Stimulated activated CD4-positive, alpha-beta T cell treated with anti-CD3 and anti-CD28 coated beads, Interleukin-4, amount 100 ng/mL, for 48 hours (primary cell): ENCODE measurements at regions not wholly inside any gene's neighbourhood (a gene's known extent, or its start where the extent isn't known, plus 50 kb on each side); places are given as distances from the start of the nearest gene placed in this dataset.

ENCODE experiments used
- DNase-seq, 2 donors: peaks; one replicate each; pipeline ENCODE4 v3.0.0-alpha.2; 2020; ENCODE audit warnings: low read depth in 2 of 2

- DNase-seq, result no peak
These were observed 494.8 kb upstream of the NRXN1 start for GRCh38 chr2:51526766-51527165.

GRCh38 chr2:51516667-51517066 lies 484.7 kb upstream of the NRXN1 start:
- no peak for DNase-seq

GRCh38 chr2:51511002-51511401 lies 479.1 kb upstream of the NRXN1 start:
- DNase-seq, result no peak

GRCh38 chr2:51510303-51510702 lies 478.4 kb upstream of the NRXN1 start:
- no peak for DNase-seq

GRCh38 chr2:51505533-51505932 lies 473.6 kb upstream of the NRXN1 start:
- no peak for DNase-seq

GRCh38 chr2:51490576-51491234 lies 458.8 kb upstream of the NRXN1 start:
- DNase-seq, result no peak

GRCh38 chr2:51484605-51485004 lies 452.7 kb upstream of the NRXN1 start:
- no peak for DNase-seq

GRCh38 chr2:51483720-51484119 lies 451.8 kb upstream of the NRXN1 start:
- DNase-seq, result no peak

- no peak for DNase-seq
These were observed 440.9 kb upstream of the NRXN1 start for GRCh38 chr2:51472783-51473182.

- DNase-seq, result no peak
These were observed 440.4 kb upstream of the NRXN1 start for GRCh38 chr2:51472300-51472699.

GRCh38 chr2:51469102-51469501 lies 437.2 kb upstream of the NRXN1 start:
- no peak for DNase-seq

- DNase-seq, result no peak
These were observed 433.4 kb upstream of the NRXN1 start for GRCh38 chr2:51465326-51465725.

GRCh38 chr2:51454177-51454576 lies 422.2 kb upstream of the NRXN1 start:
- no peak for DNase-seq

- no peak for DNase-seq
These were observed 417.0 kb upstream of the NRXN1 start for GRCh38 chr2:51448911-51449310.

- no peak for DNase-seq
These were observed 409.9 kb upstream of the NRXN1 start for GRCh38 chr2:51441786-51442185.

- DNase-seq, result no peak
These were observed 392.5 kb upstream of the NRXN1 start for GRCh38 chr2:51424418-51424817.

- DNase-seq, result no peak
These were observed 388.6 kb upstream of the NRXN1 start for GRCh38 chr2:51420511-51420910.

- DNase-seq, result no peak
These were observed 381.8 kb upstream of the NRXN1 start for GRCh38 chr2:51413726-51414125.

GRCh38 chr2:51410331-51410730 lies 378.4 kb upstream of the NRXN1 start:
- no peak for DNase-seq

GRCh38 chr2:51409920-51410319 lies 378.0 kb upstream of the NRXN1 start:
- DNase-seq, result no peak

- no peak for DNase-seq
These were observed 372.3 kb upstream of the NRXN1 start for GRCh38 chr2:51404226-51404625.

GRCh38 chr2:51401546-51401945 lies 369.6 kb upstream of the NRXN1 start:
- DNase-seq, result no peak

- no peak for DNase-seq
These were observed 355.3 kb upstream of the NRXN1 start for GRCh38 chr2:51387235-51387634.

- DNase-seq, result no peak
These were observed 348.1 kb upstream of the NRXN1 start for GRCh38 chr2:51379997-51380396.
